Fibroblast of villous mesenchyme (primary cell): ENCODE measurements at regions not wholly inside any gene's neighbourhood (a gene's known extent, or its start where the extent isn't known, plus 50 kb on each side); places are given as distances from the start of the nearest gene placed in this dataset.
A peak's percentile ranks its signal among the peaks of the same experiment; 100 is the strongest.
"Not testable (repeated sequence)": the region's sequence is repeated elsewhere in the genome, so short reads cannot be mapped to it uniquely, and the experiment has no call there.

ENCODE experiments used
- DNase-seq: peaks from one replicate; pipeline ENCODE4 v3.0.0-alpha.2; 2010; ENCODE audit warnings: low read depth
- H3K4me3 ChIP-seq: 2 replicates; pipeline ENCODE4 v1.5.1; 2011; ENCODE audit warnings: low read depth, mild to moderate bottlenecking, low read length
- CTCF ChIP-seq: IDR thresholded peaks from 2 replicates; pipeline ENCODE4 v1.5.1; 2012; ENCODE audit warnings: low read depth, mild to moderate bottlenecking, low read length; ENCODE audit not compliant: insufficient read depth

DNA sequence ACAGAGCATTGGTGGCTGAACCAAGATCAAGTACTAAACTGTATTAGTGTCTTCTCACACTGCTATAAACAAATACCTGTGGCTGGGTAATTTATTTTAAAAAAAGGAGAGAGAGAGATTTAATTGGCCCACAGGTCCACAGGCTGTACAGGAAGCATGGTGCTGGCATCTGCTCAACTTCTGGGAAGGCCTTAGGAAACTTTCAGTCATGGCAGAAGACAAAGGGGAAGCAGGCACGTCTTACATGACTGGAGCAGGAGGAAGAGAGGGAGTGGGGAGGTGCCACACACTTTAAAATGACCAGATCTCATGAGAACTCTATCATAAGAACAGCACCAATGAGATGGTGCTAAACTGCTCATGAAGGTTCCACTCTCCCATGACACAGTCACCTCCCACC, 95.2 kb upstream of the JCAD start:
- TF ChIP-seq CTCF = no peak
- no peak for DNase-seq
- no peak overlapping the region for H3K4me3 ChIP-seq

- H3K4me3 ChIP-seq = no peak overlapping the region
- no peak for DNase-seq
- no peak for TF ChIP-seq CTCF
Measured at GRCh38 chr10:30154126-30154525, 94.7 kb upstream of the JCAD start.

DNA sequence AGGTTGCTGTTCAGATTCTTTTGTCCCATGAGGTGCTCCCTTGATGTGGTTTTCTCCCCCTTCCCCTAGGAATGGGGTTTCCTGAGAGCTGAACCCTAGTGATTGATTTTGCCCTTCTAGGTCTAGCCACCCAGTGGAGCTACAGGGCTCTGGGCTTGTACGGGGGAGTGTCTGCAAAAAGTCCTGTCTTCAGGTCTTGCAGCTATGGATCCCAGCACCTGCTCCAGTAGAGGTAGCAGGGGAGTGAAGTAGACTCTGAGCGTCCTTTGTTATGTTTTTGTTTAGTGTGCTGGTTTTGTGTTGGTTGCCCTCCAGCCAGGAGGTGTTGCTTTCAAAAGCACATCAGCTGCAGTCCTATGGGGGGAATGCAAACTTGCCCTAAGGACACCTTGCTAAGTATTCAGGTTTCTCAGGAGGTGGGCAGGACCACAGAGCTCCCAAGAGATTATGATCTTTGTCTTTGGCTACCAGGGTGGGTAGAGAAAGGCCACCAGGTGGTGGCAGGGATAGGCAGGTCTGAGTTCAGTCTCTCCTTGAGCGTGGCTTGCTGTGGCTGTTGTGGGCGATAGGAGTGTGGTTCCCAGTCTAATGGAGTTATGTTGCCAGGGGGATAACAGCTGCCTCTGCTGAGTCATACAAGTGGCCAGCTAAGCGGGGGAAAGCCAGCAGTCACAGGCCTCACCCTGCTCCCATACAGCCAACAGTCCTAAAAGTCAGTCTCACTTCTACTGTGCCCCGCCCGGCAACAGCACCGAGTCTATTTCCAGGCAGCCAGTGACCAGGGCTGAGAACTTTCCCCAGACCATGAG, 92.4 kb upstream of the JCAD start:
- no peak overlapping the region for H3K4me3 ChIP-seq
- peak; percentile 83 for DNase-seq
- no peak for TF ChIP-seq CTCF

DNA sequence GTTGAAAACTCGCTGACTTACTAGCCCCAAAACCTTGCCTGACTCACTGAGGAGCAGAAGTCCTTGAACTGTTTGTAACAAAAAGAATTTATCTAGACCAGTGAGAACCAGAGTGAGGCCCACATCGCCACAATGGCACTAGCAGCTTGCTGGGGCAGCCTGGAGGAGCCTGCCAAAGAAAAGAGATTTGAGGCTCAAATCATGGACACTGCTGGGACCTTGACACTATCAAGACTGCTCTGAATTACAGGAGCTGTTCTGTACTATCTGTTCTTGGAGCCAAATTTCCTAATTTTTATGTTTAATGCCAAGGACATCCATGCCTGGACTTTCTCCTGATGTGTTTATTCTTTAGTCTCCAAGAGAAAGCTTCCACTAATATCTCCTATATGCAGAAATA, 82.0 kb upstream of the JCAD start:
- DNase-seq = no peak
- no peak overlapping the region for H3K4me3 ChIP-seq
- no peak for TF ChIP-seq CTCF

- TF ChIP-seq CTCF = no peak
- DNase-seq = no peak
- H3K4me3 ChIP-seq = no peak overlapping the region
Measured at GRCh38 chr10:30134171-30134945, 75.0 kb upstream of the JCAD start.

DNA sequence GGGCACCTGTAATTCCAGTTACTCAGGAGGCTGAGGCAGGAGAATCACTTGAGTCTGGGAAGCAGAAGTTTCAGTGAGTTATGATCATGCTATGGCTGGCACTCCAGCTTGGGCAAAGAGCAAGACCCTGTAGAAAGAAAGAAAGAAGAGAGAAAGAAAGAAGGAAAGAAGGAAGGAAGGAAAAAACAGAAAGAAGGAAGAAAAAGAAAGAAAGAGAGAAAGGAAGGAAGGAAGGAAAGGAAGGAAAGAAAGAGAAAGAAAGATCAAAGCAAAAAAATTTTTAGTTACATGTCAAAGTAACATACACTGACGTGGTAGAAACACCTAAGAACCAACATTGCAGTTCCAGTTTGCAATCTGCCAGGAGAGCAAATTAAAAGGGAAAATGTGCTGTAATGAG, 73.8 kb upstream of the JCAD start:
- no peak for DNase-seq
- no peak for TF ChIP-seq CTCF
- no peak overlapping the region for H3K4me3 ChIP-seq

GRCh38 chr10:30131369-30131768, 72.0 kb upstream of the JCAD start:
- DNase-seq, H3K4me3 ChIP-seq: not testable (repeated sequence)

- not testable (repeated sequence) for DNase-seq, H3K4me3 ChIP-seq
Measured at GRCh38 chr10:30129326-30129725, 69.9 kb upstream of the JCAD start.
